GM18873 (cell line): ENCODE measurements at regions not wholly inside any gene's neighbourhood (a gene's known extent, or its start where the extent isn't known, plus 50 kb on each side); places are given as distances from the start of the nearest gene placed in this dataset.

Experiments used
- ATAC-seq: cut with Tn5 transposase; IDR thresholded peaks from one replicate; pipeline ENCODE4 v1.9.1; 2021; ENCODE audit warnings: mild to moderate bottlenecking, moderate library complexity, moderate number of reproducible peaks; ENCODE audit not compliant: unreplicated experiment, low FRiP score

GRCh38 chr2:147108548-147108947, 736.3 kb upstream of the ACVR2A start:
- ATAC-seq, result no peak

GRCh38 chr2:147101941-147102790, 742.7 kb upstream of the ACVR2A start:
- no peak for ATAC-seq

- no peak for ATAC-seq
Measured at GRCh38 chr2:147100406-147101035, 744.3 kb upstream of the ACVR2A start.

- ATAC-seq, result no peak
Measured at GRCh38 chr2:147099845-147100244, 745.0 kb upstream of the ACVR2A start.

GRCh38 chr2:147098940-147099339, 745.9 kb upstream of the ACVR2A start:
- ATAC-seq, result no peak

GRCh38 chr2:147097747-147098146, 747.1 kb upstream of the ACVR2A start:
- ATAC-seq, result no peak

- no peak for ATAC-seq
Measured at GRCh38 chr2:147096671-147097070, 748.2 kb upstream of the ACVR2A start.

- ATAC-seq, result no peak
Measured at GRCh38 chr2:147095376-147095775, 749.5 kb upstream of the ACVR2A start.

- no peak for ATAC-seq
Measured at GRCh38 chr2:147094077-147094476, 750.8 kb upstream of the ACVR2A start.

- no peak for ATAC-seq
Measured at GRCh38 chr2:147092266-147092665, 752.6 kb upstream of the ACVR2A start.

GRCh38 chr2:147091448-147091847, 753.4 kb upstream of the ACVR2A start:
- ATAC-seq, result no peak

GRCh38 chr2:147088871-147089270, 756.0 kb upstream of the ACVR2A start:
- no peak for ATAC-seq

- no peak for ATAC-seq
Measured at GRCh38 chr2:147086715-147087114, 758.1 kb upstream of the ACVR2A start.

- ATAC-seq, result no peak
Measured at GRCh38 chr2:147083664-147084063, 761.2 kb upstream of the ACVR2A start.

- ATAC-seq, result peak; percentile 92
Measured at GRCh38 chr2:147082850-147083522, 761.8 kb upstream of the ACVR2A start.

- no peak for ATAC-seq
Measured at GRCh38 chr2:147081831-147082230, 763.0 kb upstream of the ACVR2A start.

GRCh38 chr2:147076634-147077033, 768.2 kb upstream of the ACVR2A start:
- ATAC-seq, result no peak

GRCh38 chr2:147068071-147068470, 776.8 kb upstream of the ACVR2A start:
- no peak for ATAC-seq

GRCh38 chr2:147067136-147067535, 777.7 kb upstream of the ACVR2A start:
- no peak for ATAC-seq

- ATAC-seq, result no peak
Measured at GRCh38 chr2:147062073-147062472, 782.8 kb upstream of the ACVR2A start.

GRCh38 chr2:147061269-147061668, 783.6 kb upstream of the ACVR2A start:
- ATAC-seq, result no peak
